K562 (cell line): ENCODE measurements at regions not wholly inside any gene's neighbourhood (a gene's known extent, or its start where the extent isn't known, plus 50 kb on each side); places are given as distances from the start of the nearest gene placed in this dataset.

Experiments
- ATAC-seq: fragments of 200-7000 bp; cut with Tn5 transposase; 3 replicates; pipeline ENCODE4 v1.9.1; 2020; ENCODE audit warnings: moderate library complexity
- BruUV-seq: library from RNA; stranded (reverse); fragments of 400-500 nt; replicated peaks from 2 replicates; lab custom pipeline; 2021; lab: Mats Ljungman, UMichigan
- CTCF ChIA-PET: fragments of 300-600 bp; formaldehyde crosslinking; extraction: SDS; loops from one replicate; lab custom pipeline; 2021; ENCODE audit warnings: low intra/inter-chr PET ratio; lab: Yijun Ruan, JAX
- POLR2A ChIA-PET: fragments of 300-600, 350-650 bp; sonication (Branson Sonifier 250); formaldehyde crosslinking; extraction: SDS; loops from one replicate; lab custom pipeline; 2021; ENCODE audit warnings: antibody characterized with exemption, inconsistent platforms; lab: Yijun Ruan, JAX
- DNase-seq, 4 experiments: peaks; one replicate each; pipeline versions ENCODE4 v3.0.0 to v3.0.0-alpha.2; 2011 to 2018; ENCODE audit warnings: low spot score in 3 of 4, mixed read lengths in 3 of 4; ENCODE audit errors: extremely low read depth in 1 of 4
- FAIRE-seq: peaks from 2 replicates; lab custom pipeline; 2011; peaks lifted over from hg19 to GRCh38; lab: Jason Lieb, UNC
- H2AFZ ChIP-seq: 2 replicates; pipeline ENCODE4 v1.6.0; 2011; ENCODE audit warnings: low read depth, low read length, control low read depth, inconsistent platforms
- H3K27ac ChIP-seq: fragments of 200-600 bp; 3 replicates; pipeline ENCODE4 v1.8.0; 2011; ENCODE audit warnings: low read depth, mild to moderate bottlenecking, control low read depth, inconsistent platforms, low read length, moderate library complexity, mixed read lengths; ENCODE audit errors: extremely low read depth
- H3K27me3 ChIP-seq, 2 experiments: fragments of 300-600 bp in 1 of 2; 2 replicates in 1 of 2; 3 replicates in 1 of 2; pipeline versions ENCODE4 v1.6.0 to v1.8.0; 2011; ENCODE audit warnings: inconsistent platforms in 2 of 2, low read length in 2 of 2, mild to moderate bottlenecking in 1 of 2, mixed read lengths in 1 of 2, moderate library complexity in 1 of 2; ENCODE audit not compliant: control insufficient read depth in 2 of 2, insufficient read depth in 2 of 2
- H3K36me3 ChIP-seq: fragments of 300-600 bp; 3 replicates; pipeline ENCODE4 v1.8.0; 2011; ENCODE audit warnings: mild to moderate bottlenecking, low read length, inconsistent platforms; ENCODE audit not compliant: control insufficient read depth, insufficient read depth
- H3K4me1 ChIP-seq, 2 experiments: fragments of 200-600 bp in 1 of 2; replicated peaks in 1 of 2; 2 replicates in 1 of 2; 3 replicates in 1 of 2; pipeline versions ENCODE4 v1.5.1 to v1.8.0; 2011; ENCODE audit warnings: inconsistent platforms in 2 of 2, low read length in 2 of 2, mild to moderate bottlenecking in 1 of 2, mixed read lengths in 1 of 2, moderate library complexity in 1 of 2; ENCODE audit not compliant: control insufficient read depth in 2 of 2, insufficient read depth in 2 of 2
- H3K4me2 ChIP-seq: 2 replicates; pipeline ENCODE4 v1.6.1; 2011; ENCODE audit warnings: low read length, control low read depth, inconsistent platforms, mixed read lengths; ENCODE audit not compliant: insufficient read depth
- H3K4me3 ChIP-seq: fragments of 200-600 bp; sonication (generic), shearing (Covaris generic); 2 replicates; pipeline ENCODE4 v1.5.1; 2016; ENCODE audit warnings: control low read depth, inconsistent platforms
- H3K79me2 ChIP-seq: fragments of 200-600 bp; 3 replicates; pipeline ENCODE4 v1.8.0; 2011; ENCODE audit warnings: low read length, inconsistent platforms; ENCODE audit not compliant: control insufficient read depth, insufficient read depth
- H3K9ac ChIP-seq, 2 experiments: 2 replicates each; pipeline versions ENCODE4 v1.6.0 to v1.6.1; 2011; ENCODE audit warnings: low read depth in 2 of 2, low read length in 2 of 2, control low read depth in 1 of 2, inconsistent platforms in 1 of 2, mild to moderate bottlenecking in 1 of 2, mixed read lengths in 1 of 2; ENCODE audit not compliant: insufficient read depth in 1 of 2
- H3K9me1 ChIP-seq: one replicate; pipeline ENCODE4 v1.6.0; 2011; ENCODE audit warnings: inconsistent platforms, mild to moderate bottlenecking, low read length, moderate library complexity; ENCODE audit not compliant: control insufficient read depth, insufficient read depth
- H3K9me3 ChIP-seq: replicated peaks from 2 replicates; pipeline ENCODE4 v1.5.1; 2011; ENCODE audit warnings: low read depth, low read length, inconsistent platforms; ENCODE audit not compliant: control insufficient read depth, insufficient read depth
- H4K20me1 ChIP-seq: replicated peaks from 2 replicates; pipeline ENCODE4 v1.6.1; 2011; ENCODE audit warnings: low read length, inconsistent platforms, mixed read lengths; ENCODE audit not compliant: control insufficient read depth, insufficient read depth
- HCFC1 ChIP-seq: IDR thresholded peaks from 2 replicates; pipeline ENCODE4 v1.6.1; 2012; ENCODE audit warnings: low read depth, low read length, improper control_type of control experiment
- IRF2 ChIP-seq: sonication (generic); formaldehyde crosslinking; IDR thresholded peaks from 2 replicates; pipeline ENCODE4 v1.8.1; 2022; ENCODE audit warnings: mild to moderate bottlenecking, missing genetic modification reagents
- PTRF ChIP-seq: fragments of 450-650 bp; IDR thresholded peaks from 2 replicates; pipeline ENCODE4 v1.6.1; 2016; ENCODE audit warnings: mild to moderate bottlenecking, missing genetic modification characterization, missing compliant biosample characterization
- PTTG1 ChIP-seq: fragments of 450-650 bp; IDR thresholded peaks from 2 replicates; pipeline ENCODE4 v1.6.1; 2016; ENCODE audit warnings: low read depth, mild to moderate bottlenecking, missing genetic modification characterization, missing compliant biosample characterization
- SRF ChIP-seq, 2 experiments: fragments of 250-450, 450-650 bp in 1 of 2; sonication (Bioruptor Pico) in 1 of 2; sonication (generic) in 1 of 2; formaldehyde crosslinking; IDR thresholded peaks; 2 replicates each; pipeline versions ENCODE4 v1.5.0 to v1.5.1; 2020 to 2022; ENCODE audit warnings: mild to moderate bottlenecking in 1 of 2, missing genetic modification reagents in 1 of 2
- TAF7 ChIP-seq: fragments of 450-650 bp; IDR thresholded peaks from 2 replicates; pipeline ENCODE4 v1.6.1; 2016; ENCODE audit warnings: missing genetic modification characterization, missing compliant biosample characterization
- WGBS: fragments of 100-300 bp; shearing (Covaris generic); methylation state at CpG from one replicate; pipeline ENCODE4 v1.1.6; 2016; ENCODE audit warnings: low coverage, mixed read lengths; ENCODE audit not compliant: insufficient coverage; ENCODE audit errors: missing lambda C conversion rate; 5-methylcytosine and 5-hydroxymethylcytosine counted together
- in situ Hi-C: fragments of 300-500 bp; cut with MboI; formaldehyde crosslinking; loops from 4 replicates; pipeline ENCODE4 v1.15.0; 2018; ENCODE audit warnings: inconsistent platforms, mixed read lengths
- intact Hi-C: fragments of 100-400 bp; cut with micrococcal nuclease; formaldehyde crosslinking; loops from 2 replicates; pipeline ENCODE4 v1.14.2; 2022
- TF ChIP-seq, protein P1 (sequence below): fragments of 250-450 bp; sonication (Bioruptor Pico); IDR thresholded peaks from 2 replicates; pipeline ENCODE4 v1.4.0; 2020; ENCODE audit warnings: mild to moderate bottlenecking, moderate library complexity

DNA sequence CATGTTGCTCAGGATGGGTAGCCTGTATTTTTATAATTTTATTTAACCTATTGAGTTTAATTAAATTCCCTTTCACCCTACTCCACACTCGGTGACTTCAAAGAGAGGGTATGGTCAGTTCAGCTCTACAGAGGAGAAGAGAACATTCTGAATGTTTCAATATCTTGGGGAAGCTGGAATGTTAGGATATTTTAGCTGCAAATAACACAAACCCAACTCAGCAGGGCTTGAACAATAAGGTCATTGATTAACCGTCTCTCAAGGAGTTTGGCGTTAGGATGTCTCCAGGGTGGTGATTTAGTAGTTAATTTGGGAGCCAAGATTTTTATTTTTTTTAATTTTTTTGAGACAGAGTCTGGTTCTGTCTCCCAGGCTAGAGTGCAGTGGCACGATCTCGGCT lies 143.6 kb upstream of the SALL4 start:
- H3K36me3 ChIP-seq = no peaks in the 10 kb centered on the region
- ChIA-PET CTCF (no interaction called here), POLR2A (interaction anchor here (0.7 kb wide), 1 partner anchor 89 kb away, joined by 3 read pairs; no protein-coding TSS in a partner anchor)
- BruUV-seq = no TSS peak
- no peaks in the 10 kb centered on the region for H3K9me1 ChIP-seq
- FAIRE-seq (no peak), DNase-seq (no peak), ATAC-seq (no peak)
- TF ChIP-seq PTTG1 (no peak), SRF (CRISPR knock-in tag; IDR thresholded peaks at IDR 0.05) (no peak), PTRF (no peak), HCFC1 (no peak), TAF7 (no peak), IRF2 (CRISPR knock-in tag) (no peak)
- TF ChIP-seq, protein P1, sequence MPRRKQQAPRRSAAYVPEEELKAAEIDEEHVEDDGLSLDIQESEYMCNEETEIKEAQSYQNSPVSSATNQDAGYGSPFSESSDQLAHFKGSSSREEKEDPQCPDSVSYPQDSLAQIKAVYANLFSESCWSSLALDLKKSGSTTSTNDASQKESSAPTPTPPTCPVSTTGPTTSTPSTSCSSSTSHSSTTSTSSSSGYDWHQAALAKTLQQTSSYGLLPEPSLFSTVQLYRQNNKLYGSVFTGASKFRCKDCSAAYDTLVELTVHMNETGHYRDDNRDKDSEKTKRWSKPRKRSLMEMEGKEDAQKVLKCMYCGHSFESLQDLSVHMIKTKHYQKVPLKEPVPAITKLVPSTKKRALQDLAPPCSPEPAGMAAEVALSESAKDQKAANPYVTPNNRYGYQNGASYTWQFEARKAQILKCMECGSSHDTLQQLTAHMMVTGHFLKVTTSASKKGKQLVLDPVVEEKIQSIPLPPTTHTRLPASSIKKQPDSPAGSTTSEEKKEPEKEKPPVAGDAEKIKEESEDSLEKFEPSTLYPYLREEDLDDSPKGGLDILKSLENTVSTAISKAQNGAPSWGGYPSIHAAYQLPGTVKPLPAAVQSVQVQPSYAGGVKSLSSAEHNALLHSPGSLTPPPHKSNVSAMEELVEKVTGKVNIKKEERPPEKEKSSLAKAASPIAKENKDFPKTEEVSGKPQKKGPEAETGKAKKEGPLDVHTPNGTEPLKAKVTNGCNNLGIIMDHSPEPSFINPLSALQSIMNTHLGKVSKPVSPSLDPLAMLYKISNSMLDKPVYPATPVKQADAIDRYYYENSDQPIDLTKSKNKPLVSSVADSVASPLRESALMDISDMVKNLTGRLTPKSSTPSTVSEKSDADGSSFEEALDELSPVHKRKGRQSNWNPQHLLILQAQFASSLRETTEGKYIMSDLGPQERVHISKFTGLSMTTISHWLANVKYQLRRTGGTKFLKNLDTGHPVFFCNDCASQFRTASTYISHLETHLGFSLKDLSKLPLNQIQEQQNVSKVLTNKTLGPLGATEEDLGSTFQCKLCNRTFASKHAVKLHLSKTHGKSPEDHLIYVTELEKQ (CRISPR knock-in tag) = no peak
- intact Hi-C loops (no loop called here), in situ Hi-C loops (no loop called here)
- peaks cover 4 to 8% of the 10 kb centered on the region in 2 experiments; a peak in 4 of 5 replicates for H3K27me3 ChIP-seq
- H3K4me2 ChIP-seq = no peak overlapping the region
- no peak overlapping the region for H3K9ac ChIP-seq
- no peak overlapping the region for H3K27ac ChIP-seq
- no peak overlapping the region for H2AFZ ChIP-seq
- H3K9me3 ChIP-seq = no peaks in the 10 kb centered on the region; the same call in 1 of the 2 replicates
- H3K79me2 ChIP-seq = no peaks in the 10 kb centered on the region
- H3K4me1 ChIP-seq = no peaks in the 10 kb centered on the region
- H3K4me3 ChIP-seq = no peak overlapping the region
- 0% methylated on average over 5 of the region's 5 CpGs for WGBS
- H4K20me1 ChIP-seq = no peaks in the 10 kb centered on the region
